Smooth muscle cell (in vitro differentiated cells): ENCODE measurements at regions not wholly inside any gene's neighbourhood (a gene's known extent, or its start where the extent isn't known, plus 50 kb on each side); places are given as distances from the start of the nearest gene placed in this dataset.

ENCODE experiments used
- DNase-seq: peaks from one replicate; lab custom pipeline; 2025; ENCODE audit not compliant: unreplicated experiment; lab: John Stamatoyannopoulos, UW
- H2AFZ ChIP-seq: fragments of 200-600 bp; sonication (generic); 2 replicates; pipeline ENCODE4 v1.6.0; 2016; ENCODE audit warnings: antibody characterized with exemption, low read depth, mild to moderate bottlenecking
- H3F3A ChIP-seq: fragments of 200-600 bp; sonication (generic); 2 replicates; pipeline ENCODE4 v1.6.0; 2017; ENCODE audit warnings: antibody characterized with exemption, low read depth
- H3K27ac ChIP-seq: fragments of 200-600 bp; sonication (generic); 2 replicates; pipeline ENCODE4 v1.5.1; 2016; ENCODE audit warnings: low read depth, mild to moderate bottlenecking
- H3K27me3 ChIP-seq: fragments of 200-600 bp; sonication (generic); 2 replicates; pipeline ENCODE4 v1.6.1; 2016; ENCODE audit warnings: low read depth, mild to moderate bottlenecking
- H3K36me3 ChIP-seq: fragments of 200-600 bp; sonication (generic); 2 replicates; pipeline ENCODE4 v1.5.1; 2016; ENCODE audit warnings: low read depth
- H3K4me1 ChIP-seq: fragments of 200-600 bp; sonication (generic); 2 replicates; pipeline ENCODE4 v1.5.1; 2016; ENCODE audit warnings: low read depth
- H3K4me2 ChIP-seq: fragments of 200-600 bp; sonication (generic); 2 replicates; pipeline ENCODE4 v1.6.0; 2016; ENCODE audit warnings: mild to moderate bottlenecking
- H3K4me3 ChIP-seq: fragments of 200-600 bp; sonication (generic); 2 replicates; pipeline ENCODE4 v1.5.1; 2016; ENCODE audit warnings: mild to moderate bottlenecking
- H3K79me2 ChIP-seq: fragments of 200-600 bp; sonication (generic); 2 replicates; pipeline ENCODE4 v1.6.0; 2016; ENCODE audit warnings: low read depth, mild to moderate bottlenecking
- H3K9ac ChIP-seq: fragments of 200-600 bp; sonication (generic); 2 replicates; pipeline ENCODE4 v1.6.0; 2016; ENCODE audit warnings: low read depth
- H3K9me3 ChIP-seq: fragments of 200-600 bp; sonication (generic); replicated peaks from 2 replicates; pipeline ENCODE4 v1.5.1; 2016; ENCODE audit warnings: low read depth
- H4K20me1 ChIP-seq: fragments of 200-600 bp; sonication (generic); 2 replicates; pipeline ENCODE4 v1.6.0; 2016; ENCODE audit warnings: low read depth
- CTCF ChIP-seq: fragments of 200-600 bp; sonication (generic); IDR thresholded peaks from 2 replicates; pipeline ENCODE4 v1.5.1; 2017; ENCODE audit warnings: borderline replicate concordance, mild to moderate bottlenecking, antibody characterized with exemption; ENCODE audit not compliant: insufficient read depth, poor library complexity, severe bottlenecking
- WGBS: methylation state at CpG from one replicate; pipeline ENCODE4 v1.1.7; 2016; ENCODE audit warnings: low lambda C conversion rate; 5-methylcytosine and 5-hydroxymethylcytosine counted together

- Histone ChIP-seq H3K79me2 (no peaks in the 10 kb centered on the region), H3K27me3 (no peaks in the 10 kb centered on the region), H4K20me1 (no peaks in the 10 kb centered on the region), H2AFZ (no peak overlapping the region), H3K9me3 (no peaks in the 10 kb centered on the region), H3K36me3 (no peaks in the 10 kb centered on the region), H3K4me1 (no peaks in the 10 kb centered on the region), H3K9ac (no peak overlapping the region), H3K27ac (no peak overlapping the region), H3K4me3 (no peak overlapping the region), H3K4me2 (no peak overlapping the region), H3F3A (no peaks in the 10 kb centered on the region)
- TF ChIP-seq CTCF = no peak
- no peak for DNase-seq
- WGBS = 91% methylated on average over 15 of the region's 15 CpGs
Observed at GRCh38 chr6:167764713-167765479, 61.8 kb upstream of the AFDN start.

- no peaks in the 10 kb centered on the region for H3K9me3 ChIP-seq
- no peaks in the 10 kb centered on the region for H3K27me3 ChIP-seq
- no peak for TF ChIP-seq CTCF
- 89% methylated on average over 29 of the region's 29 CpGs for WGBS
- no peaks in the 10 kb centered on the region for H3K4me1 ChIP-seq
- H3K79me2 ChIP-seq = no peaks in the 10 kb centered on the region
- DNase-seq = no peak
- no peaks in the 10 kb centered on the region for H3K36me3 ChIP-seq
- H3K9ac ChIP-seq = no peak overlapping the region
- H3F3A ChIP-seq = no peaks in the 10 kb centered on the region
- no peak overlapping the region for H3K4me2 ChIP-seq
- no peak overlapping the region for H3K27ac ChIP-seq
- no peak overlapping the region for H2AFZ ChIP-seq
- H3K4me3 ChIP-seq = no peak overlapping the region
- no peaks in the 10 kb centered on the region for H4K20me1 ChIP-seq
Observed at GRCh38 chr6:167766986-167767714, 59.6 kb upstream of the AFDN start.

- no peak overlapping the region for H2AFZ ChIP-seq
- no peaks in the 10 kb centered on the region for H3F3A ChIP-seq
- no peak overlapping the region for H3K9ac ChIP-seq
- no peaks in the 10 kb centered on the region for H3K9me3 ChIP-seq
- H3K79me2 ChIP-seq = no peaks in the 10 kb centered on the region
- H3K4me3 ChIP-seq = no peak overlapping the region
- H3K4me1 ChIP-seq = no peaks in the 10 kb centered on the region
- no peak overlapping the region for H3K4me2 ChIP-seq
- no peaks in the 10 kb centered on the region for H4K20me1 ChIP-seq
- H3K27ac ChIP-seq = no peak overlapping the region
- no peaks in the 10 kb centered on the region for H3K36me3 ChIP-seq
- no peak for DNase-seq
- TF ChIP-seq CTCF = no peak
- H3K27me3 ChIP-seq = no peaks in the 10 kb centered on the region
- WGBS = 93% methylated on average over 13 of the region's 13 CpGs
Observed at GRCh38 chr6:167767715-167768107, 59.0 kb upstream of the AFDN start.
